ENCODE measurements at regions not wholly inside any gene's neighbourhood (a gene's known extent, or its start where the extent isn't known, plus 50 kb on each side); places are given as distances from the start of the nearest gene placed in this dataset.

DNA sequence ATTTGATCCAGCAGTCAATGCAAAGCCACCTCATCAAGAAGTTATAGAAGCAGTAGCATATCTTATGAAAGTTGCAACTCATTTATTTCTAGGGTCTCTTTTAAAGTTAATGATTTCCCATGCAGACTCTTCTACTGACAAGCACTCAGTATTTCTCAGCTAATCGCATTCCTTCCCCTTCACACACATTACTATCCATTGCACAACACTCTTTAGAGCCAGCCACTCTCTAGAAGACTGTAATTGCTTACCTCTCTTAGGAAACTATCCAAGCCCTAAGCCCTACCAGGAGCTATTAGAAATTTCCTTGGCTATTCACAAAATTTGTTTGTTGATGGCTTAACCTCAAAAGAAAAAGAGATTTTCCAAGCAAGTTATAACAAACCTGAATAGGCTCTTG, 106.0 kb downstream of the ADAMTS1 start:
- no peak for DNase-seq (ENCODE audit: low read depth in 3 of 3)

DNA sequence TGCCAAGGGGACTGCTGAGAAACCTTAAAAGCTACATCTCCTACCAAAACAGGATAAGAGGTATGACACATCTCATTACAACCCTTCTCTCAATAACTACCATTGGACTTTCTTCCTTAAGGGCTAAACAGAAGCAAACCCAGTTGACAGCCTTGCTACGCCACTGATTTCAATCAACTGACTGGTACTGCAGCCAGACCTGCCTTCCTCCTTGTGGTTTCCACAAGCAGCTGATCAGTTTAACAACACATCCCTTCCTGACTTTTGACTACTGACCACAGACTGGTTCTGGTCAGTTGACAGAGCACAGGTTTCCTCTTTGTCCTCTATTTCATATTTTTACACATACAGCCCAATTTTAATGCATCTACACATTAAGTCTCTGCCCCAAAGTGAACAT, 108.8 kb downstream of the ADAMTS1 start:
- no peak for DNase-seq (ENCODE audit: low read depth in 3 of 3)

DNA sequence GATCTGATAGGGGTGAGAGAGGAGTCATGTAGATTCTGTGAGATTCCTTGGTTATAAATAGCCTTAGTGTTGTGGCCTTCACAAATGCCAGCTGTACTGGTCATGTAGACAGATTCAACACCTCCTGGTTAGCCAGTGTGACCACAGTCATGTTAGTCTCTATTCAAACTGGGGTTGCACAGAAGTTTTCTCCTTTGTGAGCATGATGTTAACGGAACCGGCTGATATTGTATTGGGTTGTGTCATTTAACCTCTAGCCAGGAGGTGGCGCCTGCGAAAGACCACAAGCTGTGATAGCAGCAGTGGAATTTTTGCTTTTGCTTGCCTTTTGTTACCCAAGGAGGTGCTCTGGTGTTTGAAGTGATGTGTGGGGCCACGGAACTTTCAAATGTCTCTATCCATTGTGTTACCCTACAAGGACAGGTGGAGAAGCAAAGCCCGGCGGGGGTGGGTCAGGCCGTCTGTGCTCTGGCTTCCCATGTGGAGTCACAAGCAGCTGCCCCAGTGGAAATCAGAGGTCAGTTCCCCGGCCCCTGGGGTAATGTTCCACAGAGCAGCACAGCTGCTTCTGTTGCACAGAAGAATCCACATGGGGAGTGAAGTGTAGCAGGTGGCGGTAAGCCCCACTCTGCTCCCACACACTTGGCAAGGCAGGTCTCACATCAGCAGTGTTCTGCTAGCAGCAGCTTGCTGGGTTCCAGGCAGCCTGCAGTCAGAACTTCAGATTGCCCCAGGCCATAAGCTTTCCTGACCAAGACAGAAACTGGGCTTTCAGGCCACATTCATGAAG, 112.6 kb downstream of the ADAMTS1 start:
- peak in 1 of 3 donors; percentile 7 for DNase-seq (ENCODE audit: low read depth in 3 of 3)

DNA sequence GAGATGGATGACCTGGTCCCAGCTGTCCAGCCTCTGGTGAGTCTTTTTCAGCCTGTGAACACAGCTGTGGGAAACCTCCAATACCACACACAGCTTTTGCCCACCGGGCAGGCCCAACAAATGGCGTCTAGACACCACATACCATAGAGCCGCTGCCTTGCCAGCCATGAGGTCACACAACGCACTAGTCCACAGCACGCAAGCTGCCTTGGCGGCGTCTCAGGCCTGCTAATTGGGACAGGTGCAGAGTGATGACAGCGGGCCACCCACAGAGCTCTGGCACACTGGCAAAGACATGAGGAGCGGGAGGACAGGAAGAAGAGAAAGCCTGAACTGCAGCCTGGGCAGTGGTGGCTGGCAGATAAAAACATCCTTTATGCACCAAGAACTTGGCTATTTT, 125.5 kb downstream of the ADAMTS1 start:
- no peak for DNase-seq (ENCODE audit: low read depth in 3 of 3)

DNA sequence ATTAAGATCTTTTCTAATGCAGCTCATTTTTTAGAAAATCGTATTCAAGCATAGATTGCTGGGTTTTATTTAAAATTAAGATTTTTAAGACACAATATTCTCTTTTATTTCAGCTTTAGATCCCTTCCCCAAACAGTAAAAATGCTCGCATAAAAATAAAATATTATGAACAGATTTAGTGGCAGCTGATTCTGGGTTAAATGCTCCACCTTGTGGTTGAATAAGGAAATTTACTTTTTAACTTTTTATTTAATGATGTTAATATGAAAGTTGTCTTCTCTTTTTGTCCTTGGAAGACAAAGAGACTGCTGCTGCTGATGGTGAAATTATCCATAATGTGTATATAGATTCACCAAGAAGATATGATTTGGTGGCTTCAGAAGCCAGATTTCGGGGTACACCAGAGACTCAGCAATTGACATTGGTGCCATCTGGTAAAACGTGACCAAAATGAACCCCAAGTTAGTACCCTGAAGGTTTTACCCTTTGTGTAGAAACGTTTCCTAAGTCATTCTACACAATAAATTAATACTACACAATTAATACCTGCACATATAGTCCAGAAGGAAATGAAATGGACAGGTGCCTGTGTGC, 128.0 kb downstream of the ADAMTS1 start:
- no peak for DNase-seq (ENCODE audit: low read depth in 3 of 3)

DNA sequence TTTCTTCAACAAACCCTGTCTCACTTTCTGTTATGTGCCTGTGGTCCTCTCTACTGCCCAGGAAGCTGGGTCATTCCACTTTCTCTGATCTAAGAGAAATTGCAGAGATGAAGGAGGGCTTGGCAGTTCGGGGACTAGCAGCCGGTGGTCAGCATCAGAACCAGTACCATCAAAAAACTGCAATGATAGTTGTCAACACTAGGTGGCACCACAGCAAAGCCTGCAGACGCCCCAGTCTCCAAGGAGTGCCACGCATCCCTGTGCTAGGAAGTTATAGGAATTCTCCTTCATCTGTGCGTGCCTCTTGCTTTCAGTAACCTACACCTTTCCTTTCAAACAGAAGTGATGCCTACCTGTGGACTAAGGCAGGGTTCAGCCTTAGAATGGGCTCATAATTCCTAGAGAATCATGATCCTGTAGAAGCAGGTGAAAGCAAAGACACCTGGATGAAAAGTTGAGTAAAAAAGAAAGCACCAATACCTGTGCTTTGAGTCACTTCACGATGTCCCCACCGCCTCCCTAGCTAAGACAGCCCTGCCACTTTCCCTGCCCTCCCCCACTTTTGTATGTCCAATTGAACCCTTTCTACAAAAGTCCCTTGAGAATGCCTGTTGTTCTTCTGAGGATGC, 129.2 kb downstream of the ADAMTS1 start:
- DNase-seq (ENCODE audit: low read depth in 3 of 3) = peak in 1 of 3 donors; percentile 3

DNA sequence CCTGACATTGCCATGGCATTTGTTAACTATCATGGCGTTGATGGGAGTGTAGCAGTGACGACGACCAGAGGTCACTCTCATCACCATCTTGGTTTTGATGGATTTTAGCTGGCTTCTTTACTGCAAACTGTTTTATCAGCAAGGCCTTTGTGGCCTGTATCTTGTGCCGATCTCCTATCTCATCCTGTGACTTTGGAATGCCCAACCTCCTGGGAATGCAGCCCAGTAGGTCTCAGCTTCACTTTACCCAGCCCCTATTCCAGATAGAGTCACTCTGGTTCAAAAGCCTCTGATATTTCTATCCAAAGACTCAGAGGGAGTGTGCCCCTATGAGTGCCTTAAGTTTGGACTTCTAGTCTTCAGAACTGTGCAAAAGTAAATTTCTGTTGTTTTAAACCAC, 130.1 kb downstream of the ADAMTS1 start:
- DNase-seq (ENCODE audit: low read depth in 3 of 3) = no peak

DNA sequence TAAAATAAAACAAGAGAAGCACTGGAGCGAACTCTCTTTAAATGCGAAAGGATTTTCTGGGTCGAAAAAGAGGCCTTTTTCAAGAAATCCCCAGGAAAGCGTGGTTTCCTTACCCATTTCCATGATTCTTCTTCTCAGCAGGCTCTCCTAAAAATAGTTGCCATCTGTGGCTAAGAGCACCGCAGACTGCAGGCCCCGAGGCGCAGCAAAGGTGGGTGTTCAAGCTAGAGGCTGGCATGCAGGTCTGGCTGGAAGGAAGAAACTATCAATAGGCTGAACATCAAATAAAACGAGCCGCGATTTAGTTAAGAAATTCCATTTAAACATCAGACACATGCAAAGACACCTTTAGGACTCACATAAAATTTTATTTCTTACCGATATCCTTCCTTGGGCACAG, 135.1 kb downstream of the ADAMTS1 start:
- no peak for DNase-seq (ENCODE audit: low read depth in 3 of 3)

- no peak for DNase-seq (ENCODE audit: low read depth in 3 of 3)
Observed at GRCh38 chr21:26709090-26709489, 136.0 kb upstream of the CYYR1 start.

DNA sequence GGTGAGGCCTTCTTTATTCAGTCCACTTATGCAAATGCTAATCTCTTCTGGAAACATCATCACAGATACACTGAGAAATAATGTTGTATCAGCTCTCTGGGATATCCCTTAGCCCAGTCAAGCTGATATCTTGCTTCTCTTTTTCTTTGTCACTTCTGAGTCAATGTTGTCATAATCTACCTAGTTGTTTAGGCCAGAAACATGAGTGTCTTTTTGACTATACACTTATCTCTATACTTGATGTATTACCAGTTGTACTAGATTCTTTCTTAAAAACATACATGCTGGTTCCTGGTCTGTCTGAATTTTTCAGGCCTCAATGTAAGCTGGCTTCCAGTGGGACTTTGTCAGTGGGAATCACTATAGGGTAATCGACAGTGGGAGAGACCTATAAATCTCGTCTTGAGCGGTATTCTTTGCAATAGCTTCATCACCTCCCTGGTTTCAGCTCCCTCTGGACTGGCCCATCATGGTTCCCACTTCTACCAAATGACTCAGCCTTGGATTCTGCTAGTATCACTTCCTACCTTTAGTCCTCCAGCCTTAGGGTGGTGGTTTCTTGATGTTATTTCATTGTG, 135.2 kb upstream of the CYYR1 start:
- no peak for DNase-seq (ENCODE audit: low read depth in 3 of 3)

GRCh38 chr21:26707246-26707645, 134.2 kb upstream of the CYYR1 start:
- DNase-seq (ENCODE audit: low read depth in 3 of 3) = no peak

DNA sequence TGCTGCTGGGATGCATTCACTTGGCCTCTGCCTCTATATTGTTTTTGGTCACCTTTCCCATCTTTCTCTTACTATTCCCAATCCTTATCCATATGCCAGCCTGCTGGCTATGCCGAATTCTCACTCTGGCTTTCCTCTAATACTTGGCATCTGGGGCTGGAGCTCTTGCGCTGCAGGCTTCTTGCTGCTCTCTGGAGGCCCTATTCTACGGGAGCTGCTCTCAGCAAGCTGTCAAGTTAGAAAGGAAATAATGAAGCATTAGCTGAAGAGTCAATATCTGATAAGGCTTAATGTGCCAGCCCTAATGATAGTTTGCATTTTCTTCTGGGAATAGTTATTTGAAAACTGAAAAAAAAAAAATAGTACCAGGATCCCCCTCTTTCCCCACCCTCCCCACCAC, 125.3 kb upstream of the CYYR1 start:
- DNase-seq (ENCODE audit: low read depth in 3 of 3) = no peak

DNA sequence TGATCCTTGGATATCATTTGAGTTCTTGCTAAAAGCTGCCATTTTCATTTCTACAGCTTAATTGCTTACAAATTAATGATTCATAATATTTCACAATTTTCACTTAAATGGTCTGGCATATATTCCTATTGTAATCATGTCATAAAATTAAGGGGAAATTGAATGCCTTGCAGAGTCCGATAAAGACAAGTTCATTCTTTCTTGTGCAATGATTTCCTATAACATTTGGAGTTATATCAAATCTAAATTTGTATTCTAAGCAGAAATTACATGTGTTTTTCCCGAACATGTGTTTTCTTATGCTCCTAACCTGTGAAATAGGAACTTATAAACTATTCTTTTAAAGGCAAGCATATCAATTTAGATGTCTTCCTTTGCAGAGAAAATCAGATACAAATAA, 118.3 kb upstream of the CYYR1 start:
- DNase-seq (ENCODE audit: low read depth in 3 of 3) = no peak

DNA sequence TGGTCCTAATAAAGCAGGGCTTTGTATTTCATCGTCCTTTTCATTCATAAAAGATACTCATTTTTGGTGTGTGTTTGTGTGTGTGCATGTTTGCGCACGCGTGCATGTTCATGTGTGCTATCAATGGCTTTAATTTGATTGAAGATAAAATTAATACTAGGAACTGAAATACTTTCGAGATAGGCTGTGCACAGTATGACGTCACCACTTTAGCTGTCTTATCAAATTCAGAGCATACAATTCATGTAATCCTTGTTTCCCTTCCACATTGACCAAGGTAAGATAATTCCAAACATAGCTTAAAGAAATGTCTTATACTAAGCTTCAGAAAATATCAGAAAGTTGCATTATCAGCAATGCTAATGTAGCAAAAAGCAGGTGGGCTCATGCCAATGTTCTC, 113.6 kb upstream of the CYYR1 start:
- DNase-seq (ENCODE audit: low read depth in 3 of 3) = no peak

DNA sequence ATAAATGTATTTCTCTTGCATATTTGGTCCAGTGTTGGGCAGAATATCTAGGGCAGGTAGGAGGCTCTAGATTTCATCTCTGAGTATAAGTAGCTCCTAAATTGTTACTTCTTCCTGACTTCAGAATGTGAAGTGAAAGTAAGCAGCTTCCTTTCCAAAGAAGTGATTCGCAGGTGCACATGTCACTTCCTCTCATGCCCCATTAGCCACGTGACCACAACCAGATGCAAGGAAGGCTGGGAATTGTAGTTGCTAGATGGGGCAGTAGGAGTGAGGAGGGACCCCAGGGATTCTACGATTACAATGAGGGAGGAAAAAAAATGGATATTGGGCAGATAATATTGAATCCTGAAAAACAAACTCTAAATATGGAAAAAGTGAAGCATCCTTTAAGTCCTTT, 113.2 kb upstream of the CYYR1 start:
- DNase-seq (ENCODE audit: low read depth in 3 of 3) = peak in 2 of 3 donors; percentile 5

DNA sequence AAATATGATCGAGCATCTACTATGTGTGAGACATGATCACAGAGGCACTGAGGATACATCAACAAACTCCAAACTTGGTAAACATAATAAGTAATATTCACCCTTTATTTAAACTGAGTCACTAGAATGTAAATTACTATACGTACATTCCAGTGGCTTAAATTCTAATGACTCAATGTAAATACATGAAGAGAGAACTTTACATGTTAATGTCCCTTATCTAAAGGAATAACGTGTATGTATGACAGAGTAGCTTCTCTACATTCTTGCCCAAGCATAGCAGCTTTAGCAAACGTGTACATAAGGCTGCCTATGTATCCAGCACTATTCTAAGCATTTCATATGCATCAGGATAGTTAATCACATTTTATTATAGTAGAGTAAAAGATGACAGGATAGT, 111.8 kb upstream of the CYYR1 start:
- no peak for DNase-seq (ENCODE audit: low read depth in 3 of 3)

DNA sequence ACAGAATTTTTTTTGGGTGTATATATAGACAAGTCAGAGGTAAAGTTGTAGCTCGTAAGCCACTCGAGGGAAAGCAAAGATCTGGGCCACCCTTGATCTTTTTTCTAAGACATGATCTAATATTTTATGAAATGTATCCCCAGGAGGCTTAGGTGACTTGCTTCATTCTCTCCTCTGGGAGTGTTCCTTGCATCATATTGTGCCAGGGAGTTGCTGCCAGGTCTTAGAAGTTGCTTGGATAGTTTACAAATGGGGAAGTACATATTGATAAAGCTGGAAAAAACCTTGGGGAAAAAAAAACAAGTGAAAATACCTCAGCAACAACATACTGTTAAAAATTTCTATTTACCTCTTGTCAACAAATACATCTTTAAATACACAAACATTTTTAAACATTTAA, 110.9 kb upstream of the CYYR1 start:
- no peak for DNase-seq (ENCODE audit: low read depth in 3 of 3)

DNA sequence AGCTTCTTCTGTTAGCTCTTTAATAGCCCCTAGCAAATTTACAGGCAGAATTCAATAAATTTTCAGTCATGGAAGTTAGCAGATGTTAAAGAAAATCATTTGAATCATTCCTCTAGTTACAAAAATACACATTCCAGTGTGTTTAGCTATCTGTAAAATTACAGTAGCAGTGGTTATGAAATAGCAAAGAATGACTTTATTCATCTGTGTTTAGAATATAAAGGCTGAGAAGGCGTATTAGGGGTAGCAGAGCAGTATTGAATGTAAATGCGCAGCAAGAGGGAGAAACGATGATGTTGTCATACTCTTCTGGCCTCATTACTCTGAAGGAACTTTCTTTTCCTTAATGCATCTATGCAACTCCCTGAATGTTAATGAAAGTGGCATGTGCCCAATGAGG, 106.2 kb upstream of the CYYR1 start:
- no peak for DNase-seq (ENCODE audit: low read depth in 3 of 3)

GRCh38 chr21:26674323-26674722, 101.2 kb upstream of the CYYR1 start:
- no peak for DNase-seq (ENCODE audit: low read depth in 3 of 3)

DNA sequence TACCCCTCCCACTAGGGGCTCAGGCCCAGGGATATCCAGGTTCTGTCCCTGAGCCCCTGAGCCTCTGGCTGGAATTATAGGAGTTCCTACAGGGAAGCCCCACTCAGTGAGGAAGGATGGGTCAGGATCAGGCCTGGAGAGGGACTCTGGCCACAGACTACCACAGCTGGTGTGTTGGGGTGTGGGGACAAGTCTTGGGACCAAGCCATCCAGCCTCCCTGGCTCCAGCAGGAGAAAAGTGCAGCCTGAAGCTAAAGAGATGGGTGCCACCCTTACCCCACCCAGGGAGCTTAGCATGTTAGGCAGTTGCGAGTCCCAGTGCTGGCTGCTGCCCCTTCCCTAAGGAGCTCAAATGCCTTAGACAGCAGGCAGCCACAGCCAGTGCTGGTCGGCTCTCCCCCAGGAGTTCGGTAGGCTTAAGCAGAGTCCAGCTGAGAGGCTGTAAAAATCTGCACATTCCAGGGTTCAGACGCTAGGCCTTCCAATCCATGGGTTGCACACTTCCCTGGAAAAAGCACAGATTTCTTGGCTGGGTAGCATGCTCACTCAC, 96.2 kb upstream of the CYYR1 start:
- DNase-seq (ENCODE audit: low read depth in 3 of 3) = no peak

- DNase-seq (ENCODE audit: low read depth in 3 of 3) = no peak
Observed at GRCh38 chr21:26659757-26660156, 86.7 kb upstream of the CYYR1 start.

DNA sequence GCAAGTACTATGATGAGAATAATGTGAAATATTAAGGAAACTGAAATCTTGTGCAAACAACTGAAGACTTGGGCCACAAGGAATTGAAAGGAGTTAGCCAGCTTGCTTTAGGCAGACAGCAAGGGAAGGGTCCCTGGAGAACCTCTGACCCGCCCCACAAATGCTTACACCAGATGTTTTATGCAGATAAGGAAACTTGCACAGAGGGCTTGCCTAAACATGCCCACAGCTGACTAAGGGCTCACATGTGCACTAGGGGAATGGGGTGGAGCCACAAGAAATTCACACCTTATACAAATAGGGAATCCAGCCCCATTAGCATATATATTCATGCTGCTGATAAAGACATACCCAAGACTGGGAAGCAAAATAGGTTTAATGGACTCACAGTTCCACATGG, 86.1 kb upstream of the CYYR1 start:
- DNase-seq (ENCODE audit: low read depth in 3 of 3) = no peak

DNA sequence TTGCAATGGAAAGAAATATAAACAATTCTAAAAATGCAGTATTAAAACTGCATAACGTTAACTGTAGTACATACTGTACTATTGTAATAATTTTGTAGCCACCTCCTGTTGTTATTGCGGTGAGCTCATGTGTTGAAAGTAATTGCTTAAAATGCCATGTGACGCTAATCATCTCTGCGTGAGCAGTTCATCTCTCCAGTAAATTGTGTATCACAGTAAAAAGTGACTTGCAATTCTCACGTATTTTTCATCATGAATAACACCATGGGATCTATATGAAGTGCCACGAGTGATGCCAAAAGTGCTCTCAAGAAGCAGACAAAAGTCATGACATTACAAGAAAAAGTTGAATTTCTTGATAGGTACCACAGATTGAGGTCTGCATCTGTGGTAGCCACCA, 82.4 kb upstream of the CYYR1 start:
- DNase-seq (ENCODE audit: low read depth in 3 of 3) = no peak

All from stimulated activated CD4-positive, alpha-beta T cell treated with anti-CD3 and anti-CD28 coated beads, TNF-alpha, amount 100 ng/mL, for 48 hours (primary cell).